Kidney glomerular epithelial cell (primary cell): ENCODE measurements at regions not wholly inside any gene's neighbourhood (a gene's known extent, or its start where the extent isn't known, plus 50 kb on each side); places are given as distances from the start of the nearest gene placed in this dataset.

Source experiments
- DNase-seq: peaks from one replicate; lab custom pipeline; 2025; lab: John Stamatoyannopoulos, UW

DNA sequence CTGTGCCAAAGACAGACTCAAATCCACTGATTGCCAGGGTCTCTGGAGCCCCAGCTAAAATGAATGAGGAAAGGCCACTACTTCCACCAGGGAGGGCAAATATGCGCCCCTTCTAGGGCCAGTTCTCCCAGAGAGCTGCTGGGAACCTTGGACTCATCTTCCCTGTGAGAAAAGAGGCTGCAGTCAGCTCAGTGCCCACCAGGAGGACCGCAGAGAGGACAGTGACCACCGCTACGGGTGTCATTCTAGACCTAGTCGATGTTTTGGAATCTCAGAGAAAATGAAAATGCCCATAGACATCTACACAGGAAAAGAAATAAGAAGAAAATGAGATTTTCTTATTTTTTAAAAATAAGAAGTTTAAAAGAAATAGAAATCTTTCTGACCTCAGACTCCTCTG lies 235.1 kb downstream of the UQCRFS1 start:
- DNase-seq: no peak

DNA sequence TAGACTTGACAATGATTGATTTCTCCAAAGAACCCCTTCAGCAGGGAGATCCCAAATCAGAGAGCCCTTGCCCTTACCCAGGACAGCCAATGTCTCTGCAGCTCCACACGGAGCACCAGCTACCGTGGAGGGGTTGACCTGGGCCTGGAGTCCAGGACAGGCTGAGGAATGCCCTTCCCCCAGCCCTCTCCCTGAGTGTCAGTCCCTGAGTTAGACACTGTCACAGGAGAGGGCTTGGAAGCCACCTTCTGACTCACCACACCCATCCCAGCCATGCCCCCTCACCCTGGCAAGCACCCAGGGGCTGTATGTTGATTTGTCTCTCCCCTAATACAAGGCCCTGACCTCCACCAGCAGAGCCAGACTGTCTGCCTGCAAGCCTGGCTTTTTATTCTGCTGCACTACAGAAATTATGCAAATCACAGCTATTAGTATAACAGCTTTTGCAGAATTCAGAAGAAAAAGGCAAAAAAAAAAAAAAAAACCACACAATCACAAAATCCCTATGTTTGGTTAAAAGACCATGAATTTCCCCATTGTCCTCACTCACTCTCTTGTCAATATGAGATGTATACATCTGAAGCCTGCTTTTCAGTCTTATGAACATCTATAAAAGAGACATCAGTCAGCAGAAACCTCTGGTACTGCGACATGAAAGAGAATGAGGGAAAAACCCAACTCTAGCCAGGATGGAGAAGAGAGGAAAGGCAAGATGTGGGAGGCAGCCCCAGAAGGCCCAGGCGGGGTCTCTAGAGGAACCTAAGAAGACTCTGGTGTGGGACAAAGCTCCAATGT lies 240.7 kb downstream of the UQCRFS1 start:
- DNase-seq: no peak

DNA sequence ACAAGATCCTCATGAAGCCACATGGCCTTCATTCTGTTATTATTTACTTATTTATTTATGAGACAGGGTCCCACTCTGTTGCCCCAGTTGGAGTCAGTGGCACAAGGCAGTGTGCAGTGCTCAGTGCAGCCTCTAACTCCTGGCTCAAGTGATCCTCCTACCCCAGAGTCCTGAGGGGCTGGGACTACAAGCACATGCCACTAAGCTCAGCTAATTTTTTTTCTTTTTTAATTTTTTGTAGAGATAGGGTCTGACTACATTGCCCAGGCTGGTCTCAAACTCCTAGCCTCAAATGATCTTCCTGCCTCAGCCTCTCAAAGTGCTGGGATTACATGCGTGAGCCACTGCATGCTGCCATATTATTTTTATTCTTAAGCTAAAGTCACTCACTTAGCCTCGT lies 241.4 kb downstream of the UQCRFS1 start:
- no peak for DNase-seq

DNA sequence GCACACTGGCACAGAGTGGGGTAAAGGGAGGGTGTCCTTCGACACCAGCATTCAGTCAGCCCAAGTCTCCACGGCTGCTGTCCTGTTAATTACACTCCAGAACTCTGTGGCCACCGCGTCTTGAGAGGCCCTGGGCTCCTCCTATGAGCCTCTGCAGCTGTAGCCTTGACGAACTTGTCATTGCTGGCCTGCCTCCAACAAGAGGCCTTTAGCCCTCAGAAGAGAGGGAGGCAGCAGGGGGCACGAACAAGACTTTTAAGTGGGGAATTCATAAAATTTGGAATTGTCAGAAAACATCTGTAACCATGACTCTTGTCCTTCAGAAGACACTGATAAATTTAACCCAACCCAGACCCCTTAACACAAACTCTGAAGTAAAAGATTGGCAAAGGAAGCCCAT lies 241.9 kb downstream of the UQCRFS1 start:
- no peak for DNase-seq

DNA sequence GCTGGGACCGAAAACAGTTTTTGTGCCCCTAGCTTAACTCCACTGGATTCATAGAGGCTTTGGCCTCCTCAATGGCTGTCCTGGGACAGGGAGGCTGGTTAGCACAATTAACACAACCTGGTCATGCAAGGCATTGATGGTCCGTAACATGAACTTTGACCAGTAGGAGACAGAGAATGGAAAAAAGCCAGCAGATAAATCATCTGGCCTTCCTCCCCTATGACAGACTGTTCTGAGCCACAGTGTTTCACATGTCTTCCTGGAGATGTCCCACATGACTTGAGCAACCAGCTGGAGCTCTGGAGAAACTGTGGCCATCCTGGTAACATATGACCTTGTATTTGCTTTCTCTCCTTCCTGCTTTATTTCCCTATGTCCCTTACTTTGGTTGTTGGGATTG lies 244.2 kb downstream of the UQCRFS1 start:
- DNase-seq: no peak

DNA sequence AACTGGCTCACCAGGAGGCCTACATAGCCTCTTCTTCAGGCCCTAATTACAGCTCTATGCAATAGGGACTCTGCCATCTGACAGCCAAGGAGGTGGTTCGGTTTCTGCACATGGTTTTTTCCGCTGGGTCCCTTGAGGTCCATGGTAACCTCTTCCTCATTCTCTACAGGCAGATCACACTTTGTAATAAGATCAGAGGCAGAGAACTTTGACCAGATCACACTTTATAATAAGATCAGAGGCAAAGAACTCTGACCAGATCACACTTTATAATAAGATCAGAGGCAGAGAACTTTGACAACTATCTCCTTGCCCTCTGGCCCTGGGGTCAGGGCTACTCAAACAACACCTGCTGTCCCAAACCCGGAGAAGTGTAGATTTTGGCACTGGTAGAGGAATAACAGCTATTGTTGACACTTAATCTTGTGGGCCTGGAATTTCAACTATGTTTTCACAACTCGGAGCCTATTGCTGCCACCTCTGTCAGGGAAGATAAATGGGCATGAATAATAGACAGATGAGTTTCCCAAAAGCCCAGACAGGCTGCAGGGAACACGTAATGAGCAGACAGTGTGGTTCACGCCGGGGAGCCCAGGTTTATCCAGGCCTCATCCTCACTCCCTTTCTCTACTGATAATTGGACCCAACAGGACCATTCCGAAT lies 246.1 kb downstream of the UQCRFS1 start:
- peak; percentile 88 for DNase-seq

DNA sequence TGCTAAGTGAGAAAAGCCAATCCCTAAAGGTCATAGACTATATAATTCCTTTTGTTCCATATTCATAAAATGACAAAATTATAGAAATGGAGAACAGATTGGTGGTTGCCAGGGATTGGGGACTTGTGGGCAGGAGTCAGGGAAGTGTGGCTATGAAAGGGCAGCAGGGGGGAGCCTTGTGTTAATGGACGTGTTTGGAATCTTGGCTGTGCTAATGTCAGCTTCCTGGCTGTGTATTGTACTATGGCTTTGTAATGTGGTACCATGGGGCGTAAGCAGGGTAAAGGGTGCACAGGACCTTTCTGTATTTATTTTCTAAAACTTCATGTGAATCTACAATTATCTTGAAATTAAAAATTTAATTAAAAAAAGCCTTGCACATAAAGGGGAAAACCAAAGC lies 248.5 kb downstream of the UQCRFS1 start:
- DNase-seq: no peak

DNA sequence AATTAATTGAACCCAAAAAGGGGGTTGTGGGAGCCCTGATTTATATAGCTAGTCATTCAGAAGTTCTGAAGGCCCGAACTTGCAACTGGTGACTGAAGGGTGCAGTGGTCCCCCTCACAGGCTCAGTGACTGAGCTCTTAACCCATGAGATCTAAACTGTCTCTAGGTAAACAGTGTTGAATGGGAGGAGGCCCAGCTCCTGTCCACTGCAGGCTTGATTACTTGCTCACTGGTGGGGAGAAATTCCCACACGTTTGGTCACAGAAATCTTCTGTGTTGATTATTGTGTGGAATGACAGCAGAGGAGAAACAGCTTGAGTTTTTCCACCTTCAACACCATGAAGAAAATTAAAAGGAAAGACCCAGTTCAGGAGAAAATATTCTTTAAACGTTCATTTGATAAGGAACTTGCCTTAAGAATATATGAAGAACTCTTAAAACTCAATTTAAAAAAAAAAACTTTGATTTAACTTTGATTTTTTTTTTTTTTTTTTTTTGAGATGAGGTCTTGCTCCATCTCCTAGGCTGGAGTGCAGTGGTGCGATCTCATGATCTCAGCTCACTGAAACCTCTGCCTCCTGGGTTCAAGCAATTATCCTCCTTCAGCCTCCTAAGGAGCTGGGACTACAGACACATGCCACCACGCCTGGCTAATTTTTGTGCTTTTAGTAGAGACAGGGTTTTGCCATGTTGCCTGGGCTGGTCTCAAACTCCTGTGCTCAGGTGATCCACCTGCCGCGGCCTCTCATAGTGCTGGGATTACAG lies 249.3 kb downstream of the UQCRFS1 start:
- peak; percentile 61 for DNase-seq

DNA sequence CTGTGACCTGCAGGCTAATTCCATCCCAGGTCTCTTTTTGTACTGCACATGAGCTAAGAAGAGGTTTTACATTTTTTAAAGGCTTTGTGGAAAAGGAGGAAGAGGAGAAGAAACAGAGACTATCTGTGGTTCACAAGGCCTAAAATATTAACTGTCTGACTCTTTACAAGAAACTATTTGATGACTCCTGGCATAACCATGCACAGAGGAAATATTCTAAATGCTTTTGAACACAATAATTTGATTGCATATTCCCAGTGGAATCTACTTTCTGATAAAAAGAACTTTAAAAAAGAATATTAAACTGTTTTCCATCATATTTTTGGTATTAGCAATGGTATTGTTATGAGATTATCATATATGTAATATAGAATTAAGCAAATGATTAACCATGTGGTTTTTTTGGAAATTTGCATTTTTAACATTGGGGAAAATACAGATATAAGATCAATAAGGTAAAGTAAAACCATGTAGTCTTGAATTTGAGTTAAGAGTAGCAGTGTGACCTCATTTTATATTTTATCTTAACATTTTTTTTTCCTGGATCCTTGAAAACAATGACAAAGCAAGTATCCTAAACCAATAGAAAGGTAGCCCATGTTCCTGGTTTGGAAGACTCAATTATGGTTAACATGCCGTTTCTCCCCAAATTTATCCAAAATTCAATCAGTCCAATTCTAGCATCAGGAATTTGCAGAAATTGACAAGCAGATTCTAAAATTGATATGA lies 251.0 kb downstream of the UQCRFS1 start:
- DNase-seq: peak; percentile 69

DNA sequence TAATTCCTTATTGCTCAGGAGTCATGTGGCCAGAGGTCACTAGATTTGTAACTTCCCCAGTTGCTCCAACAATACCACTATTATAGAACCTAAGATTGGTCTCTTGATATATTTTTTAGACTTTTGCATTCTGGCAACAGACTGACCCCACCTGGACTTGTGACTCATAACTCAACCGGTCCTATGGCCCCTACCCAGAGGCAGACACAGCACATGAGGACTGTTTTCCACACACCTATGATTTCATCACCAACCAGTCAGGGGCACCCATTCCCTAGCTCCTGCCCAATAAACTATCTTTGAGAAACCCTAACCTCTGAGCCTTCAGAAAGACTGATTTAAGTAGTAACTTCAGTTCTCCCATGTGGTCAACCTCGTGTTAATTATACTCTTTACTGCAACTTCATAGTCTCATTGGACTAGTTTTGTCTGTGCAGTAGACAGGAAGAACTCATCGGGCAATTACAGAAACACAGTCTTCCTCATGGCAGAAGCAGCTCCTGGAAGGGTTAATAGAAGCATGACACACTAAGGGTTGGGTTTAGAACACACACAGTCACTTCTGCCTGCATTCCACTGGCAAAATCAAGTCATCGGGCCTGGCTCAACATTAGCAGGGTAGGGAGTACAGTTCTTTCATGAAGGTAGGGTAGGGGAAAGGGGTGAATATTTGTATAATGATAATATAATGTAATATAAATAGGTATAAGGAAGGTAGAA lies 251.8 kb downstream of the UQCRFS1 start:
- DNase-seq: peak; percentile 88

DNA sequence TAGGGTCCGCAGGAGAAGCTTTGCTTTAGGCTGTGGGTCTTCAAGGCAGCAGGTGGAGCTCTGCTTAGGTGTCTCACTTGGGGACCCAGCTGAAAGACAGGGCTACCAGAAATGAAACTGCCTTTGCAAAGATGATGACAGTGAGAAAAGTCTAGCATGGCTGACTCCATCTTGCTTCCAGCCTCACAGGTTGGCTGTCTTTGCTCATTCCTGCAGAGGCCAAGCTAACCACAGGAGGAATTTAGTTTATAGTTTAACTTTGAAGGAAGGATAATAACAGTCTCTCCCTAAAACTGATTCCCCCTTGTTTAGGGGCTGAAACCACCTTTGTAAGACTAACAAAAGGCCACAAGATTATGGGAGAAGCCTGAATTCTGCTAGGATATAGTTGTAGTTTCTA lies 252.4 kb downstream of the UQCRFS1 start:
- no peak for DNase-seq

DNA sequence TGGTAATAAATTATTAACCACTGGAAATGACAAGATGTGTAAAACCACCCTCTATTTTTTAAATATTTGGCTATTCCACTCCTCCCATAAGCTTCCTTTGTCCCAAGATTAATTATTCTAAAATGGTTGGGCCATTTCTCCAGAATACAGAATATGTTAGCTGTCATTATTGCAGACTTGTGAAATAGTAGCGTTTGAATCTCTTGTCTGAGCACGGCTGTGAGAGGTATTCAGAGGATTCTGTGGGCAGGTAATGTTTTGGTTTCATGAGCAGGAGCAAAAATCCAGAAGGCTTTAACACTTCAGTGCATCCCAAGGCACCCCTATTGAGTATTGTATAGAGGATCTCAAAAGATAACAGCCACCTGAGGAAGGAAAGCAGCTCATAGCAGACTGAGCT lies 256.0 kb downstream of the UQCRFS1 start:
- DNase-seq: peak; percentile 50

DNA sequence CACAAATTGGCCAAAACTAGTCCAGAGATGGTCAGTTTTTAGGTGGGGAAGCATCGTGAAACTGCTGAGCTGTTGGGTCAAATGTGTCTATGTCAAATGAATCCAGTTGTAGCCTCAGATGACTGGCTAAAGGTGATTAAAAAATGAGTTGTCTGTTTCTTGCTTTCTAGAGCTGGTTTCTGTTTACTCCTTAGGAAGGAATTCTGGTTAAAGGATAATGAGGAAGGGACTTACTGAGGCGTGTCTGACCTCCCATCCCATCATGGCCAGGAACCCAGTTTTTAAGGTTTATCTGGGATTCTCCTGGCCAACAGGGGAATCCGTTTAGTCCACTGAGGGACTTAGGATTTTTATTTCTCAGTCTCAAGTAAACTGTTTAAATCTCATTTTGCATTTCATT lies 256.5 kb downstream of the UQCRFS1 start:
- peak; percentile 65 for DNase-seq

DNA sequence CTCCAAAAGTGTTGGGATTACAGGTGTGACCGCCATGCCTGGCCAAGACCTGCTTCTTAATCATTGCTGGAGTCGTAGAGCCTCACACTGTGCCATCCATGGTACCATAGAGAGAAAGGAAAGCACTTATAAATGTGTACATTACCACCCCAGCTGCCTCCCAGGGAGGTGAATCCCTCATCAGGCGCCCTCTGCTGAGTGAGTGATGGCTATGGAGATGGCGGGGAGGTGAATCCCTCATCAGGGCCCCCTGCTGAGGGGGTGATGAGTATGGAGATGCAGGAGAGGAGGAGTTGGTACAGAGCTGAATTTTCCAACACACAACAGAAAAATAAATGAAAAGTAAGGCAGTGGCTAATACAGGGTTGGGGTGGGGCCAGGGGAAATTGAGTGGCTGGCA lies 263.4 kb downstream of the UQCRFS1 start:
- no peak for DNase-seq

DNA sequence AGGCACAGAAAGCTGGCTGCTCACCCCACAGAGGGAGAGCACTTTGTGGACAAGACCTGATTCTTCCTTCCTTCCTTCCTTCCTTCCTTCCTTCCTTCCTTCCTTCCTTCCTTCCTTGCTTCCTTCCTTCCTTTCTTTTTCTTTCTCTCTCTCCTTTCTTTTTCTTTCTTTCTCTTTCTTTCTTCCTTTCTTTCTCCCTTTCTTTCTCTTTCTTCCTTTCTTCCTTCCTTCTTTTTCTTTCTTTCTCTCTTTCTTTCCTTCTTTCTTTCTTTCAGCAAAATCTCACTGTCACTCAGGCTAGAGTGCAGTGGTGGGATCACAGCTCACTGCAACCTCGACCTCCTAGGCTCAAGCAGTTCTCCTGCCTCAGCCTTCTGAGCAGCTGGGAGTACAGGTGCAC lies 263.9 kb downstream of the UQCRFS1 start:
- no peak for DNase-seq

DNA sequence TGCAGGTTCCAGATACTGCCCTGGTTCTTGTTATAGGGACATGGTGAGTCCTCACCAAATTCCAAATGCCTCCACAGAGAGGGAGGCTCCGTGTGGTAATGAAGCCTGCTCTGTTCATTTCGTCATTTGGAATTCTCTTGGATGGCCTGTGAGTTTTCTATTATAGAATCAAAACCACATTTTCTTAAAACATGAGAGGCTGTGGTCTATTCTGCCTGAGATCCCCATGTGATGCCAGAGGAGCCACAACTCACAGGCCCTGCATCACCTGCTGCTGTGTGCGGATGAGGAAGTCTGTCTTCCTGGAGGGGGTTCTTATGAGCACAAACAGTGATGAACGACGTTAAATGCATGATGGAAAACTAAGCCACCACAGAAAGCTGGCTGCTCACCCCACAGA lies 264.4 kb downstream of the UQCRFS1 start:
- DNase-seq: no peak

DNA sequence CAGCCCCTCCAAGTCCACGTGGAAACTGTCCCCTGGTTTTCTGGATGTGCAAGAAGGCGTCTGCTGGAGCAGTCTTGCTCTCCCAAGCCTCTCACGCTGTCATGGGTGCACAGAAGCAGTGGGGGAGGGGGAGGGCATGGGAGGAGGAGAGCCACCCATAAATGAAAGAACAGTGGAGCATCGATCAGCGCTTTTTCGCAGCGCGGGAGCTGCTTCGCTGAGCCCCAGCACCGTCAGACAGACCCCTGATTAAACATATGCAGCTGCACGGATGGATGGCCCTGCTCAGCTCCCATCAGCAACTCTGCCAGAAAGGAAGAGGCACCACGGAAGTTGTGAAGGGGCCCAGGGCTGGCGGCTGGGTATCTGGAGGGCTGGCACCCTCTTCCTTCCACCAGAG lies 264.9 kb downstream of the UQCRFS1 start:
- no peak for DNase-seq

DNA sequence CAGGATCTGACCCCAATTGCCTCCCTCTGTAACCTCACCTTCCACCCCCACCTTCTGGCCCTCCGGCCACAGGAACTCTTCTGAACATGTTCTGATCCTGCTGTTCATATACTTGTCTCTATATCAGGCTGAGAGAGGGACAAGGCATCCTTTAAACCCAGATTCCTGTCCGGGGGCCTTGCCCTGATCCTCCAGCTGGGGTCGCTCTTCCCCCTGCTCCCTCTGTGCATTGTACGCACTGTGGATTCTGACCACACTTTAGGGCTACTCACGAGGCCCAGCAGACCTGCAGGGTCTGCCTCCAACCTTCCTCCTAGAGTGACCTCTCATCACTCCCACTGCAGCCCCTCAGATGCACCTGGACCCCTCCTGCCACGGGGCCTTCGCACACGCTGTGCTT lies 269.3 kb downstream of the UQCRFS1 start:
- DNase-seq: no peak

DNA sequence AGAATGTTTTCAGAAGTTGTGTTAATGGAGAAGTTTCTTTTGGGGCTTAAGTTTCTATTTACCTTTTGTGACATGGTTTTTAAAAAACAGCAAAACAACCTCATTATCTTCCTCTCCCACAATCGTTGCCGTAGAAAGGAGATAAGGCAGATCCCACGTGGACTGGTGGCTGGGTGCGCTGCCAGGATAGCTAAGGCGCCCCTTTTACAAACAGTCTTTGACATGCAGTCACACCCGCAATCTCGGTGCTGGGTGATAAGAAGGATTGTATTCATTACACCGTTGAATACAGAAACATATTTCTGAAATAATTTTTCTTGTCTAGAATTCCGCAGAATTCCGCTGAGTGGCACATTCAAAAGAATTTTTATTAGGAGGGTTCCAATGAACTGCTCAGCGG lies 271.1 kb downstream of the UQCRFS1 start:
- DNase-seq: no peak

DNA sequence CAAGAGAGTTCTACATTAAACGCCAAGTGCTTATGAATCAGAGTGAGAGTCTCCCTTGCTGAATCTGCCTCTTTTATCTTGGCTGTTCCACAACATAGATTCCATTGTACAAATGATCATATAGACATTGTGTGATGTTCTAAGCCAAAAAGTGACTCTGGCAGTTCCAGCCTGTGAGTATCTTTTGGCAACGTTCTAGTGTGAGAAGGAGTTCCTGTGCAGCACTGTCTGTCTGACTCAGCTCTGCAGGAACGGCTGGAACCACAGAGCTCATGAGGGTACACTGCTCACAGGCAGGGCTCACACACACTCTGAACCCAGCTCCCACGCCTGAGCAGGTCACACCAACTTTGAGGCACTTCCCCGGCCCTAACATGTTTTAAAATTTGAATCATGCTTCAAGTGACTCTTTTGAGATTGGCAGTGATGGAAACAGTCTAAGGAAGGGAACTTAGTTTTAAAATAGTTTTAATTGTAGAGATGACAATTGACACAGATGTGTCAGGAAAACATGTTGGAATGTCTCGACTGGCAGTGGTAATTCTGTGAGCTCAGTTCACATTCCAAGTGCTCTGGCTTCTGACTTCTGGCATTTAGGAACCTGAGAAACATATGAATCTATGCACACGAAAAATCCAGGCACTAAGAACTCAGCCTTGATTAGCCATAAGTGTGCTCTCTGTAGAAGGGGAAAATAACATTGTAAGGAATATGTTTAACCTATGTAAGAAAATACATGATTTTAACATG lies 272.0 kb downstream of the UQCRFS1 start:
- DNase-seq: peak; percentile 76

DNA sequence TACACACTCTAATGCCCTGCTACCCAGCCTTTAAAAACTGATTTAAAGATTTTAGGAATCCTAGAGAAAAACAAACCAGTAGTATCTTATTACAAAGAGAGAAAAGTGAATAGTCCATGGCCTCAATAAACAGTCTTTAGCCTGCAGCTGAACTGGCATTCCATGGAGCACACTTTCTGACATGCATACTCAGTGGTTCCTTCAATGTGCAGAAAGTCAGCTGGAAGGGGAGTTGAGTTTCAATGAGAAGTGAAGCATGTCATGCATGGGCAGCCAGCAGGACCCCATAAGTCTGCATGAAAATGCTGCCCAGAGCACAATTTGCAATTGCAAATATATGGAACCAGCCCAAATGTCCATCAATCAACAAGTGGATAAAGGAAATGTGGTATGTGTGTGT lies 273.7 kb downstream of the UQCRFS1 start:
- no peak for DNase-seq
